ENCODE measurements at regions not wholly inside any gene's neighbourhood (a gene's known extent, or its start where the extent isn't known, plus 50 kb on each side); places are given as distances from the start of the nearest gene placed in this dataset.

- TF ChIP-seq CTCF (conservative IDR thresholded peaks at IDR 0.05 in 1 of 2, IDR thresholded peaks at IDR 0.05 in 1 of 2; ENCODE audit: low read depth in 1 of 2, low read length in 2 of 2) = no peak
- no peak for TF ChIP-seq EZH2 (IDR thresholded peaks at IDR 0.05; ENCODE audit: low read length, missing control alignments)
Observed at GRCh38 chr21:31801551-31802219, 69.8 kb upstream of the SCAF4 start.

Measured in fibroblast of lung (primary cell).